SK-N-SH treated with all-trans-retinoic acid at 6 μM for 48 hours (cell line): ENCODE measurements at regions not wholly inside any gene's neighbourhood (a gene's known extent, or its start where the extent isn't known, plus 50 kb on each side); places are given as distances from the start of the nearest gene placed in this dataset.

Experiments
- ATAC-seq: fragments of 200-7000 bp; cut with Tn5 transposase; 3 replicates; pipeline ENCODE4 v1.9.1; 2020; ENCODE audit warnings: mild to moderate bottlenecking, moderate library complexity
- BACH2 ChIP-seq: fragments of 250-450 bp; sonication (Bioruptor Pico); IDR thresholded peaks from 2 replicates; pipeline ENCODE4 v1.9.0; 2021; ENCODE audit warnings: mild to moderate bottlenecking, borderline replicate concordance
- CREB5 ChIP-seq: fragments of 250-450 bp; sonication (Bioruptor Pico); IDR thresholded peaks from 2 replicates; pipeline ENCODE4 v1.5.1; 2020; ENCODE audit warnings: low read depth, mild to moderate bottlenecking, moderate library complexity
- CSDC2 ChIP-seq: fragments of 250-450 bp; sonication (Bioruptor Pico); IDR thresholded peaks from 2 replicates; pipeline ENCODE4 v1.5.0; 2020; ENCODE audit warnings: mild to moderate bottlenecking, moderate library complexity
- ESRRG ChIP-seq: fragments of 250-450 bp; sonication (Bioruptor Pico); IDR thresholded peaks from 2 replicates; pipeline ENCODE4 v1.6.1; 2021; ENCODE audit warnings: mild to moderate bottlenecking
- GLIS3 ChIP-seq: fragments of 250-450 bp; sonication (Bioruptor Pico); IDR thresholded peaks from 2 replicates; pipeline ENCODE4 v1.5.0; 2020; ENCODE audit warnings: mild to moderate bottlenecking, moderate library complexity
- OSR1 ChIP-seq: fragments of 250-450 bp; sonication (Bioruptor Pico); IDR thresholded peaks from 2 replicates; pipeline ENCODE4 v1.8.0; 2022; ENCODE audit warnings: moderate library complexity, mild to moderate bottlenecking, inconsistent platforms
- POU6F1 ChIP-seq: fragments of 250-450 bp; sonication (Bioruptor Pico); IDR thresholded peaks from 2 replicates; pipeline ENCODE4 v1.8.0; 2021; ENCODE audit warnings: low read depth, mild to moderate bottlenecking, moderate library complexity, borderline replicate concordance
- PPARA ChIP-seq: fragments of 250-450 bp; sonication (Bioruptor Pico); IDR thresholded peaks from 2 replicates; pipeline ENCODE4 v1.5.0; 2020; ENCODE audit warnings: mild to moderate bottlenecking, borderline replicate concordance
- RARB ChIP-seq: fragments of 250-450 bp; sonication (Bioruptor Pico); IDR thresholded peaks from 2 replicates; pipeline ENCODE4 v1.8.0; 2021; ENCODE audit warnings: mild to moderate bottlenecking, moderate library complexity
- TCF4 ChIP-seq: fragments of 250-450 bp; sonication (Bioruptor Pico); IDR thresholded peaks from 2 replicates; pipeline ENCODE4 v1.8.0; 2021; ENCODE audit warnings: mild to moderate bottlenecking, moderate library complexity, borderline replicate concordance
- TOX ChIP-seq: fragments of 250-450 bp; sonication (Bioruptor Pico); IDR thresholded peaks from 2 replicates; pipeline ENCODE4 v1.8.0; 2021; ENCODE audit warnings: mild to moderate bottlenecking, moderate library complexity, borderline replicate concordance
- TSHZ2 ChIP-seq: fragments of 250-450 bp; sonication (Bioruptor Pico); IDR thresholded peaks from 2 replicates; pipeline ENCODE4 v1.5.0; 2020; ENCODE audit warnings: mild to moderate bottlenecking, moderate library complexity
- ZC3H10 ChIP-seq: fragments of 250-450 bp; sonication (Bioruptor Pico); IDR thresholded peaks from 2 replicates; pipeline ENCODE4 v1.5.1; 2021; ENCODE audit warnings: mild to moderate bottlenecking, moderate library complexity
- ZFP3 ChIP-seq: fragments of 250-450 bp; sonication (Bioruptor Pico); IDR thresholded peaks from 2 replicates; pipeline ENCODE4 v1.5.0; 2020; ENCODE audit warnings: mild to moderate bottlenecking, moderate library complexity
- ZFP30 ChIP-seq: fragments of 450-650 bp; formaldehyde crosslinking; IDR thresholded peaks from 2 replicates; pipeline ENCODE4 v1.5.0; 2022; ENCODE audit warnings: mild to moderate bottlenecking, moderate library complexity
- ZNF565 ChIP-seq: fragments of 450-650 bp; formaldehyde crosslinking; conservative IDR thresholded peaks from 2 replicates; pipeline ENCODE4 v1.5.0; 2020; ENCODE audit warnings: low read depth, mild to moderate bottlenecking, moderate library complexity
- ZNF70 ChIP-seq: fragments of 450-650 bp; formaldehyde crosslinking; IDR thresholded peaks from 2 replicates; pipeline ENCODE4 v1.5.0; 2020; ENCODE audit warnings: mild to moderate bottlenecking, moderate library complexity
- ZNF8 ChIP-seq: fragments of 450-650 bp; formaldehyde crosslinking; IDR thresholded peaks from 2 replicates; pipeline ENCODE4 v1.5.0; 2020; ENCODE audit warnings: mild to moderate bottlenecking, moderate library complexity
- TF ChIP-seq, protein P1 (sequence below): fragments of 250-450 bp; sonication (Bioruptor Pico); IDR thresholded peaks from 2 replicates; pipeline ENCODE4 v1.8.0; 2020; ENCODE audit warnings: mild to moderate bottlenecking, moderate library complexity, borderline replicate concordance

DNA sequence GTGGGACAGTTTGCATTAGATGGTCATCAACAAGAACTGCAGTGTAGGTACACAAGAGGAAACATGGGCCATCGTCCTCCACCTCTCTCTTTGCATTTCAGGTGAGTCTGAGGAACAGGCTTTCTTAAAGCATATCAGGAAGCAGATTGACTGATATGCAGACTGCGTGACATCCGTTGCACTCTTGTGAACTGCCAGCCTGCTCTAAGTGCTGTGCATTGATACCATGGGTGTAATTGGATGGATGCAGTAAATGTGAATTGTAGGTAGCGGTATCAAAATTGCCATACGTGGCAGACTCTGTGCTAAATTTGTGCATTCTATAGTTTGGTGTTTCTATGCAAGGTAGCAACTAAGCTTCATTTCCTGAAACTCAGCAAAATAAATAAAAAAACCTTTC, 1008.3 kb downstream of the EFNB2 start (continued):
- TF ChIP-seq TSHZ2 (CRISPR knock-in tag) (no peak), BACH2 (CRISPR knock-in tag) (no peak)

DNA sequence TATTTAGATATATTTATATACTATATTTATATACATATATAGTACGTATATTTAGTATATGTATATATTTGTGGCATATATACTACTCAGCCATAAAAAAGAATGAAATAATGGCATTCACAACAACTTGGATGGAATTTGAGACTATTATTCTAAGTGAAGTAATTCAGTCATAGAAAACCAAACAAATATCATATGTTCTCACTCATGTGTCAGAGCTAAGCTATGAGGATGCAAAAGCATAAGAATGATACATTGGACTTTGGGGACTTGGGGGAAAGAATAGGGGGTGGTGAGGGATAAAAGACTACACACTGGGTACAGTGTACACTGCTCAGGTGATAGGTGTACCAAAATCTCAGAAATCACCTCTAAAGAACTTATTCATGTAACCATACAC, 1015.7 kb downstream of the EFNB2 start:
- ATAC-seq, result no peak
- TF ChIP-seq ZNF8 (CRISPR knock-in tag), result no peak
- TF ChIP-seq TOX, result no peak
- TF ChIP-seq, protein P1, sequence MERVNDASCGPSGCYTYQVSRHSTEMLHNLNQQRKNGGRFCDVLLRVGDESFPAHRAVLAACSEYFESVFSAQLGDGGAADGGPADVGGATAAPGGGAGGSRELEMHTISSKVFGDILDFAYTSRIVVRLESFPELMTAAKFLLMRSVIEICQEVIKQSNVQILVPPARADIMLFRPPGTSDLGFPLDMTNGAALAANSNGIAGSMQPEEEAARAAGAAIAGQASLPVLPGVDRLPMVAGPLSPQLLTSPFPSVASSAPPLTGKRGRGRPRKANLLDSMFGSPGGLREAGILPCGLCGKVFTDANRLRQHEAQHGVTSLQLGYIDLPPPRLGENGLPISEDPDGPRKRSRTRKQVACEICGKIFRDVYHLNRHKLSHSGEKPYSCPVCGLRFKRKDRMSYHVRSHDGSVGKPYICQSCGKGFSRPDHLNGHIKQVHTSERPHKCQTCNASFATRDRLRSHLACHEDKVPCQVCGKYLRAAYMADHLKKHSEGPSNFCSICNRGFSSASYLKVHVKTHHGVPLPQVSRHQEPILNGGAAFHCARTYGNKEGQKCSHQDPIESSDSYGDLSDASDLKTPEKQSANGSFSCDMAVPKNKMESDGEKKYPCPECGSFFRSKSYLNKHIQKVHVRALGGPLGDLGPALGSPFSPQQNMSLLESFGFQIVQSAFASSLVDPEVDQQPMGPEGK, result no peak
- no peak for TF ChIP-seq OSR1
- no peak for TF ChIP-seq ZNF70 (CRISPR knock-in tag)
- TF ChIP-seq PPARA (CRISPR knock-in tag), result no peak
- no peak for TF ChIP-seq BACH2 (CRISPR knock-in tag)
- no peak for TF ChIP-seq CREB5 (CRISPR knock-in tag)
- TF ChIP-seq ZFP3 (CRISPR knock-in tag), result no peak
- no peak for TF ChIP-seq CSDC2 (CRISPR knock-in tag)
- no peak for TF ChIP-seq ESRRG (CRISPR knock-in tag)
- TF ChIP-seq ZFP30 (CRISPR knock-in tag), result no peak
- TF ChIP-seq GLIS3 (CRISPR knock-in tag), result no peak
- no peak for TF ChIP-seq ZNF565 (CRISPR knock-in tag)
- no peak for TF ChIP-seq TCF4 (CRISPR knock-in tag)
- no peak for TF ChIP-seq TSHZ2 (CRISPR knock-in tag)
- TF ChIP-seq RARB, result no peak
- TF ChIP-seq ZC3H10 (CRISPR knock-in tag), result no peak

GRCh38 chr13:105518086-105518485, 1017.4 kb downstream of the EFNB2 start:
- no peak for ATAC-seq

More at GRCh38 chr13:105518086-105518485, 1017.4 kb downstream of the EFNB2 start:
- TF ChIP-seq ZNF8 (CRISPR knock-in tag) (no peak), RARB (no peak), POU6F1 (CRISPR knock-in tag) (no peak), PPARA (CRISPR knock-in tag) (no peak), ZFP3 (CRISPR knock-in tag) (no peak)
